ENCODE measurements at regions not wholly inside any gene's neighbourhood (a gene's known extent, or its start where the extent isn't known, plus 50 kb on each side); places are given as distances from the start of the nearest gene placed in this dataset.

- Mint-ChIP-seq H3K27ac (no peak overlapping the region), H3K27me3 (ENCODE audit: low read depth) (no peaks in the 10 kb centered on the region), H3K4me3 (no peak overlapping the region), H3K9me3 (no peaks in the 10 kb centered on the region), H3K36me3 (ENCODE audit: low read depth) (no peaks in the 10 kb centered on the region), H3K4me1 (ENCODE audit: low read depth) (no peaks in the 10 kb centered on the region)
Measured at GRCh38 chr9:107983181-107983603, 493.6 kb upstream of the KLF4 start.

- H3K9me3 Mint-ChIP-seq = no peaks in the 10 kb centered on the region
- H3K36me3 Mint-ChIP-seq (ENCODE audit: low read depth) = no peaks in the 10 kb centered on the region
- H3K27ac Mint-ChIP-seq = no peak overlapping the region
- H3K4me3 Mint-ChIP-seq = no peak overlapping the region
- H3K4me1 Mint-ChIP-seq (ENCODE audit: low read depth) = no peaks in the 10 kb centered on the region
- H3K27me3 Mint-ChIP-seq (ENCODE audit: low read depth) = no peaks in the 10 kb centered on the region
Measured at GRCh38 chr9:107982745-107983144, 493.2 kb upstream of the KLF4 start.

DNA sequence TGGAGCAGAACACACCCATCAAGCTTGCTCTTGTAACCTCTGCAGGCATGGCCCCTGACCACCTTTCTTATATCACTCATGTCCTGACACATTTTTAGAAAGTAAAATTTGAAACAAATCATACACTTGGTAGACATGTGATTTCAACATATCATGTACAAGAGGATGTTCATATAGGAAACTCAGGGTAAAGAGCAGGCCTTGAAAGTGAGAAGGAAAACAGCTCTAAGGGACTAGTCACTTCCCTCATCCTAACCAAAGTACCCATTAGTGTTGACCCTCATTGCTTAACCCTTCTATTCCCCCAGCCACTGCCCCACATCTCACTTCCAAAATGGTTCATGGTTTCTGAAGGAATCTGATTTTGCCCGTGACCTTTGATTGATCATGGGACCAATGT, 492.4 kb upstream of the KLF4 start:
- Mint-ChIP-seq H3K4me3 (no peak overlapping the region), H3K27me3 (ENCODE audit: low read depth) (no peaks in the 10 kb centered on the region), H3K36me3 (ENCODE audit: low read depth) (no peaks in the 10 kb centered on the region), H3K27ac (no peak overlapping the region), H3K4me1 (ENCODE audit: low read depth) (no peaks in the 10 kb centered on the region), H3K9me3 (no peaks in the 10 kb centered on the region)

DNA sequence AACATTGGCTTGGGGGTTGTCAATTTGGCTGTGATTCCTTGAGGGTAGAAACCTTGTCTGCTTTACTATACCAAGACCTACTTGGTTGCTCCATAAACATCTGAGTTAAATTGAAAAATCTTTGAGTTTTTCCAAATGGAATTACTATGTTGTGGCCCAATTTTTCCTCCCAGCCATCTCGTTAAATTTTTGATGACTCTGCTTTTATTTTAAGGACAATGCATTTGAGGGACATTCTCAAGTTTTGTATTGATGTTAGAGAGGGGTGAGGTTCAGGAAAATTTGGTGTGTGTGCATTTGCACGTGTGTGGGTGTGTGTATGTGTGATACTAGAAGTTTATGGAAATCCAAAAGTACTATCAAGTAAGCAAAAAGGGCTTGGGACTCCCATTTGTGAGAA, 491.4 kb upstream of the KLF4 start:
- H3K27ac Mint-ChIP-seq = no peak overlapping the region
- H3K27me3 Mint-ChIP-seq (ENCODE audit: low read depth) = no peaks in the 10 kb centered on the region
- no peaks in the 10 kb centered on the region for H3K4me1 Mint-ChIP-seq (ENCODE audit: low read depth)
- no peaks in the 10 kb centered on the region for H3K9me3 Mint-ChIP-seq
- H3K36me3 Mint-ChIP-seq (ENCODE audit: low read depth) = no peaks in the 10 kb centered on the region
- no peak overlapping the region for H3K4me3 Mint-ChIP-seq

- Mint-ChIP-seq H3K36me3 (ENCODE audit: low read depth) (no peaks in the 10 kb centered on the region), H3K9me3 (peaks cover 3% of the 10 kb centered on the region), H3K4me3 (no peak overlapping the region), H3K4me1 (ENCODE audit: low read depth) (no peaks in the 10 kb centered on the region), H3K27me3 (ENCODE audit: low read depth) (no peaks in the 10 kb centered on the region), H3K27ac (no peak overlapping the region)
Measured at GRCh38 chr9:107976767-107977166, 487.2 kb upstream of the KLF4 start.

- H3K36me3 Mint-ChIP-seq (ENCODE audit: low read depth) = no peaks in the 10 kb centered on the region
- H3K4me1 Mint-ChIP-seq (ENCODE audit: low read depth) = no peaks in the 10 kb centered on the region
- H3K4me3 Mint-ChIP-seq = no peak overlapping the region
- H3K27ac Mint-ChIP-seq = no peak overlapping the region
- peaks cover 3% of the 10 kb centered on the region for H3K9me3 Mint-ChIP-seq
- no peaks in the 10 kb centered on the region for H3K27me3 Mint-ChIP-seq (ENCODE audit: low read depth)
Measured at GRCh38 chr9:107975426-107976010, 485.9 kb upstream of the KLF4 start.

DNA sequence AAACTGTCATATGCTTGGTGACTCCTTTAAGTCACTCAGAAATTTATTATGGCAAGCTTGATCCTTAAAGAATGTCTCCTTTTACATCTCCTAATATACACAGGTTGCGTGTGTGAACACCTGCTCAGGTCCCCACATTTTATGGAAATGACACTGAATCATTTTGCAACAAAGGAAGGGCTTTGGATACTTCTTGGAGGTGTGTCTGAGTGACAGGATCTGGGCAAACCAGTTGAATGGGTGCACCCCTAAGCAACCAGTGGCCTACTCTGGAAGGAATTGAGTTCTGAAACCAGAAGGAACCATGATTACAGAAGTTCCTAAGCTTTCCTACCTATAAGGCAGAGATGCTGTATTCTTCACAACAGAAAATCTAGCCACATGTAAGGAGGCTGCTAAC, 483.9 kb upstream of the KLF4 start:
- H3K4me1 Mint-ChIP-seq (ENCODE audit: low read depth) = no peaks in the 10 kb centered on the region
- H3K27ac Mint-ChIP-seq = no peak overlapping the region
- peaks cover 3% of the 10 kb centered on the region for H3K9me3 Mint-ChIP-seq
- H3K4me3 Mint-ChIP-seq = no peak overlapping the region
- no peaks in the 10 kb centered on the region for H3K36me3 Mint-ChIP-seq (ENCODE audit: low read depth)
- no peaks in the 10 kb centered on the region for H3K27me3 Mint-ChIP-seq (ENCODE audit: low read depth)

- no peaks in the 10 kb centered on the region for H3K27me3 Mint-ChIP-seq (ENCODE audit: low read depth)
- H3K4me3 Mint-ChIP-seq = no peak overlapping the region
- no peak overlapping the region for H3K27ac Mint-ChIP-seq
- no peaks in the 10 kb centered on the region for H3K4me1 Mint-ChIP-seq (ENCODE audit: low read depth)
- H3K9me3 Mint-ChIP-seq = peaks cover 3% of the 10 kb centered on the region
- H3K36me3 Mint-ChIP-seq (ENCODE audit: low read depth) = no peaks in the 10 kb centered on the region
Measured at GRCh38 chr9:107972346-107972745, 482.8 kb upstream of the KLF4 start.

- no peak overlapping the region for H3K4me3 Mint-ChIP-seq
- no peak overlapping the region for H3K27ac Mint-ChIP-seq
- no peaks in the 10 kb centered on the region for H3K4me1 Mint-ChIP-seq (ENCODE audit: low read depth)
- H3K9me3 Mint-ChIP-seq = peaks cover 3% of the 10 kb centered on the region
- H3K27me3 Mint-ChIP-seq (ENCODE audit: low read depth) = no peaks in the 10 kb centered on the region
- no peaks in the 10 kb centered on the region for H3K36me3 Mint-ChIP-seq (ENCODE audit: low read depth)
Measured at GRCh38 chr9:107971241-107971640, 481.7 kb upstream of the KLF4 start.

- Mint-ChIP-seq H3K36me3 (ENCODE audit: low read depth) (no peaks in the 10 kb centered on the region), H3K4me3 (no peak overlapping the region), H3K4me1 (ENCODE audit: low read depth) (no peaks in the 10 kb centered on the region), H3K9me3 (peaks cover 3% of the 10 kb centered on the region), H3K27me3 (ENCODE audit: low read depth) (no peaks in the 10 kb centered on the region), H3K27ac (no peak overlapping the region)
Measured at GRCh38 chr9:107970726-107971125, 481.2 kb upstream of the KLF4 start.

GRCh38 chr9:107969727-107970126, 480.2 kb upstream of the KLF4 start:
- Mint-ChIP-seq H3K4me1 (ENCODE audit: low read depth) (no peaks in the 10 kb centered on the region), H3K27ac (no peak overlapping the region), H3K4me3 (no peak overlapping the region), H3K9me3 (peaks cover 3% of the 10 kb centered on the region), H3K36me3 (ENCODE audit: low read depth) (no peaks in the 10 kb centered on the region), H3K27me3 (ENCODE audit: low read depth) (no peaks in the 10 kb centered on the region)

GRCh38 chr9:107969141-107969540, 479.6 kb upstream of the KLF4 start:
- no peak overlapping the region for H3K27ac Mint-ChIP-seq
- peaks cover under 1% of the 10 kb centered on the region for H3K9me3 Mint-ChIP-seq
- H3K4me3 Mint-ChIP-seq = no peak overlapping the region

GRCh38 chr9:107963246-107963645, 473.7 kb upstream of the KLF4 start:
- no peak overlapping the region for H3K4me3 Mint-ChIP-seq
- no peaks in the 10 kb centered on the region for H3K9me3 Mint-ChIP-seq
- H3K27ac Mint-ChIP-seq = no peak overlapping the region
- H3K4me1 Mint-ChIP-seq (ENCODE audit: low read depth) = no peaks in the 10 kb centered on the region
- H3K36me3 Mint-ChIP-seq (ENCODE audit: low read depth) = no peaks in the 10 kb centered on the region
- H3K27me3 Mint-ChIP-seq (ENCODE audit: low read depth) = no peaks in the 10 kb centered on the region

More at GRCh38 chr9:107969141-107969540, 479.6 kb upstream of the KLF4 start:
- Mint-ChIP-seq H3K36me3 (ENCODE audit: low read depth) (no peaks in the 10 kb centered on the region), H3K27me3 (ENCODE audit: low read depth) (no peaks in the 10 kb centered on the region), H3K4me1 (ENCODE audit: low read depth) (no peaks in the 10 kb centered on the region)

GRCh38 chr9:107960916-107961315, 471.3 kb upstream of the KLF4 start:
- Mint-ChIP-seq H3K9me3 (no peaks in the 10 kb centered on the region), H3K27me3 (ENCODE audit: low read depth) (no peaks in the 10 kb centered on the region), H3K36me3 (ENCODE audit: low read depth) (no peaks in the 10 kb centered on the region), H3K4me3 (no peak overlapping the region), H3K27ac (no peak overlapping the region), H3K4me1 (ENCODE audit: low read depth) (no peaks in the 10 kb centered on the region)

GRCh38 chr9:107954312-107954711, 464.7 kb upstream of the KLF4 start:
- no peaks in the 10 kb centered on the region for H3K36me3 Mint-ChIP-seq (ENCODE audit: low read depth)
- no peaks in the 10 kb centered on the region for H3K27me3 Mint-ChIP-seq (ENCODE audit: low read depth)
- peaks cover 3% of the 10 kb centered on the region for H3K9me3 Mint-ChIP-seq
- H3K27ac Mint-ChIP-seq = no peak overlapping the region
- no peaks in the 10 kb centered on the region for H3K4me1 Mint-ChIP-seq (ENCODE audit: low read depth)
- no peak overlapping the region for H3K4me3 Mint-ChIP-seq

GRCh38 chr9:107953556-107954125, 464.1 kb upstream of the KLF4 start:
- Mint-ChIP-seq H3K4me1 (ENCODE audit: low read depth) (no peaks in the 10 kb centered on the region), H3K36me3 (ENCODE audit: low read depth) (no peaks in the 10 kb centered on the region), H3K27ac (no peak overlapping the region), H3K27me3 (ENCODE audit: low read depth) (no peaks in the 10 kb centered on the region), H3K4me3 (no peak overlapping the region), H3K9me3 (peaks cover 3% of the 10 kb centered on the region)
